ENCODE measurements at regions not wholly inside any gene's neighbourhood (a gene's known extent, or its start where the extent isn't known, plus 50 kb on each side); places are given as distances from the start of the nearest gene placed in this dataset.

- no peak for TF ChIP-seq CTCF (IDR thresholded peaks at IDR 0.05; ENCODE audit: low read depth, low read length, missing control alignments)
- no peaks in the 10 kb centered on the region for H3K27me3 ChIP-seq (replicated peaks)
- no peak overlapping the region for H3K4me3 ChIP-seq (ENCODE audit: low read depth, low read length)
- DNase-seq, result no peak
- H3K27ac ChIP-seq, result no peak overlapping the region
- in situ Hi-C loops (cut with HindIII; ENCODE audit: low pct_ligation_motif_present, low sequenced_read_pairs), result no loop called here
- H3K36me3 ChIP-seq (replicated peaks), result no peaks in the 10 kb centered on the region
Observed at GRCh38 chr5:174453690-174454089, 270.7 kb upstream of the MSX2 start.

- Histone ChIP-seq H3K27me3 (replicated peaks) (no peaks in the 10 kb centered on the region), H3K36me3 (replicated peaks) (no peaks in the 10 kb centered on the region), H3K27ac (no peak overlapping the region), H3K4me3 (ENCODE audit: low read depth, low read length) (no peak overlapping the region)
- DNase-seq, result no peak
- TF ChIP-seq CTCF (IDR thresholded peaks at IDR 0.05; ENCODE audit: low read depth, low read length, missing control alignments), result no peak
- in situ Hi-C loops (cut with HindIII; ENCODE audit: low pct_ligation_motif_present, low sequenced_read_pairs), result no loop called here
Observed at GRCh38 chr5:174454464-174454863, 269.9 kb upstream of the MSX2 start.

- no peaks in the 10 kb centered on the region for H3K27me3 ChIP-seq (replicated peaks)
- no peak for TF ChIP-seq CTCF (IDR thresholded peaks at IDR 0.05; ENCODE audit: low read depth, low read length, missing control alignments)
- in situ Hi-C loops (cut with HindIII; ENCODE audit: low pct_ligation_motif_present, low sequenced_read_pairs), result no loop called here
Observed at GRCh38 chr5:174454890-174455289, 269.5 kb upstream of the MSX2 start.

GRCh38 chr5:174455301-174455700 is 269.1 kb upstream of the MSX2 start:
- DNase-seq, result no peak

More at GRCh38 chr5:174454890-174455289, 269.5 kb upstream of the MSX2 start:
- Histone ChIP-seq H3K36me3 (replicated peaks) (no peaks in the 10 kb centered on the region), H3K4me3 (ENCODE audit: low read depth, low read length) (no peak overlapping the region), H3K27ac (no peak overlapping the region)
- no peak for DNase-seq

GRCh38 chr5:174457141-174457678 is 267.2 kb upstream of the MSX2 start:
- no peak for DNase-seq
- Histone ChIP-seq H3K36me3 (replicated peaks) (no peaks in the 10 kb centered on the region), H3K27me3 (replicated peaks) (no peaks in the 10 kb centered on the region), H3K4me3 (ENCODE audit: low read depth, low read length) (no peak overlapping the region), H3K27ac (no peak overlapping the region)
- in situ Hi-C loops (cut with HindIII; ENCODE audit: low pct_ligation_motif_present, low sequenced_read_pairs), result no loop called here
- TF ChIP-seq CTCF (IDR thresholded peaks at IDR 0.05; ENCODE audit: low read depth, low read length, missing control alignments), result no peak

More at GRCh38 chr5:174455301-174455700, 269.1 kb upstream of the MSX2 start:
- no peak for TF ChIP-seq CTCF (IDR thresholded peaks at IDR 0.05; ENCODE audit: low read depth, low read length, missing control alignments)
- in situ Hi-C loops (cut with HindIII; ENCODE audit: low pct_ligation_motif_present, low sequenced_read_pairs), result no loop called here
- Histone ChIP-seq H3K27ac (no peak overlapping the region), H3K4me3 (ENCODE audit: low read depth, low read length) (no peak overlapping the region), H3K36me3 (replicated peaks) (no peaks in the 10 kb centered on the region), H3K27me3 (replicated peaks) (no peaks in the 10 kb centered on the region)

- DNase-seq, result no peak
- Histone ChIP-seq H3K27me3 (replicated peaks) (no peaks in the 10 kb centered on the region), H3K4me3 (ENCODE audit: low read depth, low read length) (no peak overlapping the region), H3K36me3 (replicated peaks) (no peaks in the 10 kb centered on the region), H3K27ac (no peak overlapping the region)
- no peak for TF ChIP-seq CTCF (IDR thresholded peaks at IDR 0.05; ENCODE audit: low read depth, low read length, missing control alignments)
- in situ Hi-C loops (cut with HindIII; ENCODE audit: low pct_ligation_motif_present, low sequenced_read_pairs), result no loop called here
Observed at GRCh38 chr5:174459071-174459702, 265.2 kb upstream of the MSX2 start.

Measured in brain microvascular endothelial cell (primary cell).